Spleen (tissue), 7 donors: ENCODE measurements at regions not wholly inside any gene's neighbourhood (a gene's known extent, or its start where the extent isn't known, plus 50 kb on each side); places are given as distances from the start of the nearest gene placed in this dataset.

Source experiments
- CTCF ChIP-seq, 11 experiments: fragments of 200-600 bp in 7 of 11; fragments of 450-650 bp in 4 of 11; sonication (generic) in 4 of 11; IDR thresholded peaks in 8 of 11; conservative IDR thresholded peaks in 3 of 11; 1 replicate in 7 of 11; 2 replicates in 4 of 11; pipeline versions ENCODE4 v1.4.0 to v1.8.0; 2016 to 2021; ENCODE audit warnings: antibody characterized with exemption in 11 of 11, inconsistent platforms in 4 of 11, mild to moderate bottlenecking in 1 of 11
- POLR2A ChIP-seq, 3 donors: fragments of 450-650 bp; IDR thresholded peaks; one replicate each; pipeline ENCODE4 v1.5.1; 2017; ENCODE audit warnings: antibody characterized with exemption in 3 of 3, mild to moderate bottlenecking in 1 of 3
- POLR2AphosphoS5 ChIP-seq, 3 donors: sonication (generic); formaldehyde crosslinking; IDR thresholded peaks; one replicate each; pipeline ENCODE4 v1.5.1; 2017; ENCODE audit warnings: antibody characterized with exemption in 3 of 3
- donor health status: DM: no; HTN: no; CAD: no; lungs with moderate emphysema.
- donor health status: DM: no; HTN: no; CAD: no.
- donor health status: DM: no; HTN: no; CAD: no.

- no peak for TF ChIP-seq POLR2AphosphoS5 (IDR thresholded peaks at IDR 0.05)
- TF ChIP-seq CTCF (IDR thresholded peaks at IDR 0.05 in 8 of 11, conservative IDR thresholded peaks at IDR 0.05 in 3 of 11) = no peak
- no peak for TF ChIP-seq POLR2A (IDR thresholded peaks at IDR 0.05)
Observed at GRCh38 chr4:136583567-136583966, 948.7 kb downstream of the PCDH18 start.
